GM19025 (cell line): ENCODE measurements at regions not wholly inside any gene's neighbourhood (a gene's known extent, or its start where the extent isn't known, plus 50 kb on each side); places are given as distances from the start of the nearest gene placed in this dataset.
"Not testable (repeated sequence)": the region's sequence is repeated elsewhere in the genome, so short reads cannot be mapped to it uniquely, and the experiment has no call there.

ENCODE experiments used
- ATAC-seq: cut with Tn5 transposase; IDR thresholded peaks from one replicate; pipeline ENCODE4 v1.9.1; 2021; ENCODE audit warnings: mild to moderate bottlenecking, low read depth, moderate library complexity; ENCODE audit not compliant: unreplicated experiment

- ATAC-seq, result no peak
Measured at GRCh38 chr15:98312913-98313312, 335.4 kb upstream of the IGF1R start.

DNA sequence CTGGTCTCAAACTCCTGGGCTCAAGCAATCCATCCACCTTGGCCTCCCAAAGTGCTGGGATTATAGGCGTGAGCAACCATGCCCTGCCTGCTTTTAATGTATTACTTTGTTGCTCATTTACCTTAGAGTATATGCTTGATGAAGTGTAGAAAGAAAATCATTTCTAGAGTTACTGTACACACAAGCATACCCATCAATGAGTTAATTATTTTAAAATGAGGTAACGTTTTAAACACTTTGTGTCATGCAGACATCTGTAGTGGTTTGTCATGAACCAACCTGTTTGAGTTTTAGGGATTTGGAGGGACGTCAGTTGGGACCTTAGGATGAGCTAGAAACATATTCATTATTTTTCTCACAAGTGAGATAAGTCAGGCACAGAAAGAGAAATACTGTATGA, 332.4 kb upstream of the IGF1R start:
- no peak for ATAC-seq

DNA sequence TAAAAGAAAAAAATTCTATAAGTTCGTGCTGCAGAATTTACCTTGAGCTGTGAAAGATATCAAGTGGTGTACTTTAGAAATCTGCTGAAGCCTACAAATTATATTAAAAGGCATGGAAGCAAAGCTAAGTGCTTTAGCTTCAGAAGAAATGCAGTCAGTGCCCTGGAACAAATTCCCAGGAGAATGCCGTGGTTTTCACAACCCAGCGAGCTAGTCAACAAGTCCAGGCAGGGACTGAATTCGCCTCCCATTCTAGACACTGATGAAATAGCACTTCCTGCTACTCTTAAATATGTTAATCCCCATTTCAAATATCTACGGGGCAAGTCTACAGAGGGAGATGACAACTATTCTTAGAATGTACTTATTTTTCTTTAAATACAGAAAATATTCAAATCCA, 326.4 kb upstream of the IGF1R start:
- no peak for ATAC-seq

- ATAC-seq, result no peak
Measured at GRCh38 chr15:98322581-98322980, 325.8 kb upstream of the IGF1R start.

GRCh38 chr15:98324341-98324970, 323.9 kb upstream of the IGF1R start:
- no peak for ATAC-seq

GRCh38 chr15:98326804-98327203, 321.5 kb upstream of the IGF1R start:
- ATAC-seq, result no peak

DNA sequence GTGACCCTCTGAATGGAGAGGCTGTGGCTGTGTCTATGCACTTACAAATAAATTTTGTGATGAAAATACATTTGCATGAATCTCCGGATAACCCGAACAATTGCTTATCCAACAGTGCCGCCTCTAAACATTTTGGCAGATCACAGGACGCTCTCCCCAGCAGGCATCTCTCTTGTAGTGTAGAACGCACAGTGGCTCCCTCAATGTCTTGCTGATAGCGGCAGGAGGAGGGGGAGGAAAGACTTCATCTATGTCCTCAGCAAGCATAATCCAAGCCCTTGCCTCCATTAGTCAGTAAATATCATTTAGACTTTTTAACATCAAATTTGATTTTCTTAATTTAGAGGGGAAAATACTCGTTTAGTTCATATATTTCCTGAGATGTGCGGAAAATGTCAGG, 318.1 kb upstream of the IGF1R start:
- no peak for ATAC-seq

- ATAC-seq, result no peak
Measured at GRCh38 chr15:98330692-98331435, 317.5 kb upstream of the IGF1R start.

- ATAC-seq, result no peak
Measured at GRCh38 chr15:98331676-98332075, 316.7 kb upstream of the IGF1R start.

DNA sequence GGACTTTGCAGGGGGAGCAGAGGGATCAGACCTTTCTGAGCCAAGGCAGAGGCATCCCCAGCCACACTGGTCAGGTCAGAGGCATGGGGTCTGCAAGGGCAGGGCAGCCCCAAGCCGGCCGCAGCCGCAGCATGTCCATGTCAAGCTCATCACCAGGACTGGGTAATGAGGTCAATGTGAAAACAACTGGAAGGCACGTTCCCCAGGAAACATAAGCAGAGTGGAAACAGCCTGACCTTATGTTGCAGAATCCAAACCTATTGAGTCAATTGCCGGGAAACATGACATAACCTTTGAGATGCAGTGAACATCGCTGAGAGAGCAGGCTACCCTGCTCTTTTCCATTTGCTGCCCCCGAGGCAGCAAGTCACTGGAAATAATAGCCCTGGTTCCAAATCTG, 315.1 kb upstream of the IGF1R start:
- ATAC-seq, result no peak

- no peak for ATAC-seq
Measured at GRCh38 chr15:98342911-98343310, 305.4 kb upstream of the IGF1R start.

DNA sequence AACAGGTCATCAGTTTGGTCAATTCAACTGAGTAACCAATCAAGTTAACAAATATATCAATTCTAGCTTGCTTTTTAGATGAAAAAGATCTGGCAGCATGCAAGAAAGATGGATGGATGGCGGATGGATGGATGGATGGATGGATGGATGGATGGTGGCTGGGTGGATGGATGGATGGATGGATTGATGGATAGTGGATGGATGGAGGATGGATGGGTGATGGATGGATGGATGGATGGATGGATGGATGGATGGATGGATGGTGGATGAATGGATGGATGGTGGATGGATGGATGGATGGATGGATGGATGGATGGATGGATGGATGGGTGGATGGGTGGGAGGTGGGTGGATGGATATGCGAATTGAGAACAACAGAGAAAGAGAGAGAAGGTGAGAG, 303.7 kb upstream of the IGF1R start:
- no peak for ATAC-seq

DNA sequence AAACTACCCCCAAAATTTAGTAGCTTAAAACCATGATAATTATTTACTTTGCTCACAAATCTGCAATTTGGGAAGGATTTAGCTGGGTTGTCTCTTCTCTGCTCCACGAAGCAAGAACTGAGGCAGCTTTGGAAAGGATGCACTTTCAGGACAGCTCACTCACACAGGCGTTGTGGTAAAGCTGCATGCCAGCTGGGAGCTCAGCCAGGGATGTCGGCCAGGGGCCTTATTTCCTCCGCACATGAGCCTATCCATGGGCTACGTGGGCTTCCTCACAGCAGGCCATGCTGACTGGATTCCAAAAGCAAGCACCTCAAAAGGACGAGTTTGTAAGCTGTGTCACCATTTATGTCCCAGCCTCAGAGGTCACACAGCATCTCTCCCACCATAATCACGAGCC, 301.3 kb upstream of the IGF1R start:
- ATAC-seq, result no peak

- ATAC-seq, result no peak
Measured at GRCh38 chr15:98347866-98348265, 300.5 kb upstream of the IGF1R start.

DNA sequence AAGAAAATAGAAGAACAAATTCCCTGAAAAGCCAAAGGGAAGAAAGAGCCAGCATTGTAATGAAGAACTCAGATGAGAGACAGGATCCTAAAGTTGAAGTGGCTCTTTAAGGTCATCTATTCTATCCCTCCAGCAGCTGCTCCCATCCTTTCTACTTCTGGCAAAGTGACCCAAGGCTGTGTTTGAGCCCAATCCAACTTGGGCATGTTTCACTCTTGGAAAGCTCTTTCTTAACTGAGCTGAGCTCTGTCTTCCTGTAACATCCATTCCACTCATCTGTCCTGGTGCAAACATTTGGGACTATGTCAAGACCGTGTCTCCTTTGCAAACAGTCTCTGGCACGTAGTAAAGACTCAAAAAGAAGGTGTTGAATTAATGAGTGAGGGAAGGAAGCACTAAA, 298.1 kb upstream of the IGF1R start:
- no peak for ATAC-seq

- not testable (repeated sequence) for ATAC-seq
Measured at GRCh38 chr15:98358274-98358673, 290.1 kb upstream of the IGF1R start.

GRCh38 chr15:98358971-98359370, 289.4 kb upstream of the IGF1R start:
- ATAC-seq, result no peak

DNA sequence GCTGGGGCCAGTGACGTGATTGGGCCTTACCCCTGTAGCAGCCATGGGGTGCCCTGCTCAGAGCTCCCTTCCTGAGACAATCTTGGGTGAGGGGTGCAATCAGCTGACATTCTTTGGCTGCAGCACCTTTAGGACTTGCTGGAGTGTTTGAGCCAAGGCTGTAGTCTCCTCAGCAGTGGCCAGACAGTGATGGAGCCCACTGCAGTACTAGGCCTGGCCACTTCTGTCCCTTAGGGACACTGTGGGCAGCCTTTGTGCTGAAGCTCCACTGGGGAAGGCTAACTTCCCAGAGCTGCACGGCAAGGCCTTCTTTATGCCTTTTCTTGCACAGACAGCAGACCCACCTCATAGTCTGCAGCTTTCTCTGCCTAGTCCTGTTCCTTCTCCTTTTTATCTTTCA, 284.9 kb upstream of the IGF1R start:
- no peak for ATAC-seq

DNA sequence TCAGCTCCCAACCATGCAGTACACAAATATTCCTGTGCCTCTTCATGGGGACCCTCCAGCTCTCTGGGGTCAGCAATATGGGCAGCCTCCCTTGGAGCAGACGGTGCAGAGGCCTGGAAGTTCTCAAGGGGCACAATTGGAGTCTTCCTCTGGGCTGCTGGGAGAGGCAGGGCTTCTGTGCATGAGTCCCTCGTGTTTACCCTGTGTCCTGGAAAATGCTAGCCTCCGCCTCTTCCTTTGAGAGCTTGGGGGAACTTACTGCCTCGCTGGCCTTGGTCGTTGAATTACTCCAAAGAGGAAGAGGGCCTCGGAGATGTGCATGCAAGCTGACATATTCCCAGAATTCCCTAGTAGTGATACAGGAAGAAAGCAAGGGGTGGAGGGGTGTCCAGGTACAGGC, 284.4 kb upstream of the IGF1R start:
- no peak for ATAC-seq

- ATAC-seq, result no peak
Measured at GRCh38 chr15:98369081-98369716, 279.1 kb upstream of the IGF1R start.

DNA sequence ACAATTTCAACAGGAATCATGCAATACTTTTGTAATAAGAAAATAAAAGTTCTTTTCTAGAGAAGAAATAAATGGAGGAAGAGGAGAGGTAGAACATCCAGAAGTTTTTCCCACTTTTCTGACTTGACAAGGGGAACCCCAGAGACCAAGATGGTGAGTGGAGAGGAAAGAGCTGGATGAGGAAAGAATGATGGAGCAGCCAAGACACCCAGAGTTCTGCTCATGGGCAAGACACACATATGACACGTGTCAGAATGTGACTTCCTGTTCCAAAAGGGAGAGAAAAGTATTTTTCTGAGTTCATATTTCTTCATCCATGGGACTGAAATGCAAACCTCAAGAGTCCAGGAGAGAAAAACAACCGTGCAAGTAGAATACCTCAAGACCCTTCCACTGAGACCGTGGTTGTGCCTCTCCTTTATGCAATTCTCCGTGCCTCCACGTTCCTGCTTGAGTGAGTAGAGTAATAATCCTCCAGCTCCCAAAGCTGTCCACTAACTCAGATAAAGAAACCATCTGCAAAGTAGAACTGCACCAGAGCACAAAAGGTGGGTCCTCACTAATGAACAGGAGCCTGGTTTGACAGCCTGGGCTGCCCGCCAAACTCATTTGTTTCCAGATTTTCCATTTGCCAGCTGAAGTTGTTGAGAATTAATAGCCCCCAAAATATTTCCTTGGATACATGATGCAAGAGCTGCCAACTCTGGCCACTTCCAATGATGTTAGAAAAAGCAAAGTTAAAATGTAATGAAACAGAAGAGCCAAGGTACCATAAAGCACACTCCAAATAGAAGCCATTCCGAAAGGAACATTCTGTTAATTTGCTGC, 272.6 kb upstream of the IGF1R start:
- ATAC-seq, result no peak
